ENCODE measurements at regions not wholly inside any gene's neighbourhood (a gene's known extent, or its start where the extent isn't known, plus 50 kb on each side); places are given as distances from the start of the nearest gene placed in this dataset.

- in situ Hi-C loops (cut with HindIII; ENCODE audit: low pct_unique_long_range_greater_than_20kb, low sequenced_read_pairs), result no loop called here
- no peak for DNase-seq (ENCODE audit: low read depth, low spot score)
These were observed 90.5 kb upstream of the FERD3L start for GRCh38 chr7:19235680-19236079.

GRCh38 chr7:19224951-19225350 is 79.7 kb upstream of the FERD3L start:
- in situ Hi-C loops (cut with HindIII; ENCODE audit: low pct_unique_long_range_greater_than_20kb, low sequenced_read_pairs), result no loop called here
- DNase-seq (ENCODE audit: low read depth, low spot score), result no peak

- in situ Hi-C loops (cut with HindIII; ENCODE audit: low pct_unique_long_range_greater_than_20kb, low sequenced_read_pairs), result no loop called here
- no peak for DNase-seq (ENCODE audit: low read depth, low spot score)
These were observed 70.2 kb upstream of the FERD3L start for GRCh38 chr7:19215412-19215811.

GRCh38 chr7:19213746-19214145 is 68.5 kb upstream of the FERD3L start:
- no peak for DNase-seq (ENCODE audit: low read depth, low spot score)
- in situ Hi-C loops (cut with HindIII; ENCODE audit: low pct_unique_long_range_greater_than_20kb, low sequenced_read_pairs), result no loop called here

- in situ Hi-C loops (cut with HindIII; ENCODE audit: low pct_unique_long_range_greater_than_20kb, low sequenced_read_pairs), result no loop called here
- no peak for DNase-seq (ENCODE audit: low read depth, low spot score)
These were observed 65.7 kb upstream of the FERD3L start for GRCh38 chr7:19210893-19211413.

- in situ Hi-C loops (cut with HindIII; ENCODE audit: low pct_unique_long_range_greater_than_20kb, low sequenced_read_pairs), result no loop called here
- no peak for DNase-seq (ENCODE audit: low read depth, low spot score)
These were observed 64.0 kb upstream of the FERD3L start for GRCh38 chr7:19209166-19209696.

- no peak for DNase-seq (ENCODE audit: low read depth, low spot score)
- in situ Hi-C loops (cut with HindIII; ENCODE audit: low pct_unique_long_range_greater_than_20kb, low sequenced_read_pairs), result no loop called here
These were observed 61.5 kb upstream of the FERD3L start for GRCh38 chr7:19206721-19207120.

GRCh38 chr7:19203686-19204085 is 58.5 kb upstream of the FERD3L start:
- no peak for DNase-seq (ENCODE audit: low read depth, low spot score)
- in situ Hi-C loops (cut with HindIII; ENCODE audit: low pct_unique_long_range_greater_than_20kb, low sequenced_read_pairs), result no loop called here

GRCh38 chr7:19202599-19202998 is 57.4 kb upstream of the FERD3L start:
- in situ Hi-C loops (cut with HindIII; ENCODE audit: low pct_unique_long_range_greater_than_20kb, low sequenced_read_pairs), result no loop called here
- no peak for DNase-seq (ENCODE audit: low read depth, low spot score)
